HG03066 (cell line): ENCODE measurements at regions not wholly inside any gene's neighbourhood (a gene's known extent, or its start where the extent isn't known, plus 50 kb on each side); places are given as distances from the start of the nearest gene placed in this dataset.

Source experiments
- ATAC-seq: cut with Tn5 transposase; IDR thresholded peaks from one replicate; pipeline ENCODE4 v1.9.1; 2021; ENCODE audit warnings: low read depth; ENCODE audit not compliant: unreplicated experiment

DNA sequence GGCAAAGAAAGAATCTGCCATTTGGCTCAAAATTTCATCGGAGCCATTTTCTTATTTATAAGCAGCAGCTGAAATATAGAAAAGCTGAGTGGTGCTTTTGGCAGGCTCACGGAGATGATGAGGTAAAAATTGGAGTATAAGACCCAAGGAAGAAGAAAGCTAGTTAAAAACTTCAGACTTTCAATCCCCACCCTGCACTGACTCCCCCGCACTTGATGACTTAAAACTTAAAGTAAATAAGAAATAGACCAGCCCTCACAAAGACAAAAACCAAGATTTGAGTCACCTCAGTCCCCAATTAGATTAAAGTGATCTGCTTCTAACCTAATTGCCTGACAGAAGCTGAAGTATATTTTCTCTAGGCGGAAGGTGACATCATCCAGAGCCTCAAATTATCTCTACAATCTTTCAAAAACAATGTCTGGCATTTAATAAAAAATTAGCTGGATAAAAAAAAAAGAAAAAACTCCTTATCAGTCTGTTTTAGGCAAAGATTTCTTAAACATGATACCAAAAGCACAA is 124.0 kb upstream of the PJA2 start:
- ATAC-seq = no peak

DNA sequence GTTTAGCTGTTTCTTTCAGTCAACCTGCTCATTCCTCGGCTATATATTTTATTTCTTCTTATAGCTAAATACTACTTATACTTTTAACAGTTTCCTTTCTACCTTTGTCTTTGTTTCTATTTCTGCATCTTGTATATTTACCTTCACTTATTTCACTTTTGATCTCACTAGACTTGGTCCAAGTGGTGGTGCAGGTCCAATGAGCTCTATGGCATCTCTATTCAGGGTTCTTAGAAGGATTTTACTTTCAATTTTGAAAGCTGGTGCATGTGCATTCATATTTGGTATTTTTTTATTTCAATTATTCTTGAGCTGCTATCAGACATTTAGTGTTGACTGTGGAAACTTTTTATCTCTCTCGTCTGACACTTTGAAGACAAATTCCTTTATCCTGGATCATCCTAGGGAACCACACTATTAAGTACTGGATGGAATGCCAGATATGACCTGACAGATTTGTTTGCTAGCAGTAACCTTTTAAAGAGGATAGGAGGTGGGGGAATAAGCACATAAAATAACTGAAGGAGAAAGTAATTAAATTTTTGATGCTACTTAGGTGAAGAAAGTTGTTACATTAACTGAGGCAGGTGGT is 123.1 kb upstream of the PJA2 start:
- ATAC-seq = no peak

DNA sequence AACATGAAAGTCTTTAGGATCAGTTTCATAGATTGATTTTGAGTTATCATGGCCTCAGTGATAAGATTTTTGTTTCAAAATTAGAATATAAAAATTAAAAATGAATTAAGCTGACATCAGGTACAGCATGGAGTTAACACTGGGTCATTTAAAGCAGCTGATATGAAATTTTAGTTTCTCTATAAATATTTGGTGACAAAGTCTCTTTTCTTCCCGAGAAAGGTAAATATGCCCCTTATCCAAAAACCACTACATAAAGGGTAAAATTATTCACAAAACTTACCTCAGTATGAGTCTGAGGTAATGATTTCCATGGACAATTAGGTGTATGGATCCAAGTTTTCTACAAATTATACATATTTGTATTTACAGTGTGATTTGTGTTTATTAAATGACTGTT is 121.5 kb upstream of the PJA2 start:
- no peak for ATAC-seq

DNA sequence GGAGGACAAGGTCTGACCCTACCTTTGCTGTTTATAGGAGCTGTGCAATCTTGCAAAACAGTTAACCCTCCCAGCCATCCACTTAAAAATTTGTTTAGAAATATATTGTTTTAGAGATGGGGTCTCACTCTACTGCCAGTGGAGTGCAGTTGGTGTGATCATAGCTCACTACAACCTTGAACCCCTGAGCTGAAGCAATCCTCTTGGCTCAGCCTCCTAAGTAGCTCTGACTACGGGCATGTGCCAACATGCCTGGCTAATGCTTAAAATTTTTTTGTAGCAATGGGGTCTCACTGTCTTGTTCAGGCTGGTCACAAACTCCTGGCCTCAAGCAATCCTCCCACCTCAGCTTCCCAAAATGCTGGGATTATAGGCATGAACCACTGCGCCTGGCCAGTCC is 120.2 kb upstream of the PJA2 start:
- no peak for ATAC-seq

GRCh38 chr5:109529520-109529919 is 119.7 kb upstream of the PJA2 start:
- ATAC-seq = no peak

DNA sequence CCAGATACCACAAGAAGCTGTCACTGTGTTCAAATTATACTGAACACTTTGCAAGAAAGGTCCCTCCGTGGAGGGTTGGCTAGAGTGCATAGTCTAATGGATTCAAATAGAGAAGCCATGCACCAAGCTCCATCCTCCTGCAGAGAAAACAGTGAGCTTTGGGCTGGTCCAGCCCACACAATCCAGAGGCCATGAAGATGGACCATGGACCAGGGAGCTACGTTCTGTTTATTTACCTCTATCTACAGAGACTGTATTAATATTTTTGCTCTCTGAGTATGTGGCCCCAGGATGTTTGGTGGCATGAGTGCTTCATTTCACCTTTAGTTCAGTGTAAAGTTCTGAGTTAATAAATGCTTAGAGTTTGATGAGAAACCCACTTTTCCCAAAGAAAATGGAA is 114.8 kb upstream of the PJA2 start:
- no peak for ATAC-seq

DNA sequence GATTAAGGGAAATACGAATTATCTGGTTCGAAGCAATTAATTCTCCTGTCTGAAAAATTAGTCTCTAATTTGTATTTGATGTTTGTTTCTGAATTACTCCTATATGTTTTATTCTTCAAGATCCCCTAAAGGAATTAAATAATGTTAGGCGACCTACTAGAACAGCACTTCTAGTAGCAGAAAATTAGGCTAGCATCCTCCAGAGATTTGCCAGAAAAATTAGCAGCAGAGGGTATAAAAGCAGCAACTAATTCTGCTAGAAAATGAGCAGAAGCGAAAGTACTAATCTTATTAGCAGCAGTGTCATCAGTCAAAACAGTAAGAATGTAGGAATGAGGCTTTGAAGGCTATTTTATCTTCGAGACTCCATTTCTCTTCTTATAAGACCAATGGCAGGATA is 114.3 kb upstream of the PJA2 start:
- no peak for ATAC-seq

- no peak for ATAC-seq
Observed at GRCh38 chr5:109522404-109522803, 112.6 kb upstream of the PJA2 start.

DNA sequence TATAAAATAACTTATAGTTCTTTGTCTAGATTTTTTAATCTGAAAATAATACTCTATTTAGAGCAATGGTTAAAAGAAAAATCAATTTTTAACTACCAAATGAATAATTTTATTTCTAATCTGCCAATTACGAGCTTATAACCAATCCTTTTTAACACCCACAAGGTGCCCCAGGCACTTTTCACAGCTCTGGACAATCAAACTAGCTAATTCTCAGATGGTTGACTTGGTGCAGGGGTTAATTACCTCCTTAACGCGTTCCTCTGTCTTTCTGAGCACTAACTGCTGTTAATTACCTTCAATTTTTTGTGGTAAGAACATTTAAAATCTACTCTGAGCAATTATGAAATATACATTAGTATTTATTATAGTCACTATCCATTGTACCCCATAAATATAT is 109.6 kb upstream of the PJA2 start:
- no peak for ATAC-seq

DNA sequence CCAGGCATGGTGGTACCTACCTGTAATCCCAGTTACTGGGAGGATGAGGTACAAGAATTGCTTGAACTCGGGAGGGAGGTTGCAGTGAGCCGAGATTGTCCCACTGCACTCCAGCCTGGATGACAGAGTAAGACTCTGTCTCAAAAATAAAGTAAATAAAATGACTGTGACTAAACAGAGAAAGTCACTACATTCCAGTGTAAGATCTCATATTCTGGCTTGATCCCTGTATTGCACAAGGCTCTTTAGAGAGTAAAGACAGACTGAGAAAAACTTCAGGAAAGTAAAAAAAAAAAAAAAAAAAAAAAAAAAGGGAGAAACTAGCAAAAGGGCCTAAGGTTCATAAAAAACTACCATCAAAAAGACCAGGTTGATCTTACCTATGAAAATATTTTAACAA is 106.6 kb upstream of the PJA2 start:
- ATAC-seq = no peak

DNA sequence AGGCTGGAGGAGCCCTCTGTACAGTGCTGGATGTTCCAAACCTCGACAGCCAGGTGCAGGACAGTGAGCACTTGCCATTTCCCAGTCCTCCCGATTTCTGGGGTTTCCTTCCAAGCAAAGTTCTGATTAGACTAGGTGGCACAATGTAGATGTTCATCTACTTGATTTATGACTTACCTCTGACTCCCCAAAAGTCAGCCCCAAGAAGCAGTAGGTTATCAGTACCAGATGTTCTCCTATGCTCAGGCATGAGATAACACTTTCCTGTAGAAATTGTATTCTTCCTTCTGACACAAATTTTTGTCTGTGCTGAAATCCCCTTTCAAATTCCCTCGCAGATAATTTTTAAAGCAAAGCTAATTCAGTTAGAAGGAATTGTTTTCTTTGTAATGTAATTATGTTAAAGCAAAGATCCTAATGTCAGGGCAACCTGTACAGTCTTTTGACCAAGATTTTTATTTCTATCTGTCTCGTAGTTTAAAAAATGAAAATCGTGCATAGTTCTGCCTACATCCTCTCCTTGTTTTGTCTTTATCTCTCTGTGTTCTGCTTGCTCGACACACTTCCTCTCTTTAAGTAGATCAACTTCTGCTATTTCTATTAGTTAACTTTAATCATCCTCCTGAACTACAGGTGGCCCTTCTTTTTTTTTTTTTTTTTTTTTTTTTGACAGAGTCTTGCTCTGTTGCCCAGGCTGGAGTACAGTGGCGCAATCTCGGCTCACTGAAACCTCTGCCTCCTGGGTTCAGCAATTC is 102.4 kb upstream of the PJA2 start:
- no peak for ATAC-seq

GRCh38 chr5:109506556-109506955 is 96.8 kb upstream of the PJA2 start:
- no peak for ATAC-seq

GRCh38 chr5:109496112-109496511 is 86.3 kb upstream of the PJA2 start:
- ATAC-seq = no peak

DNA sequence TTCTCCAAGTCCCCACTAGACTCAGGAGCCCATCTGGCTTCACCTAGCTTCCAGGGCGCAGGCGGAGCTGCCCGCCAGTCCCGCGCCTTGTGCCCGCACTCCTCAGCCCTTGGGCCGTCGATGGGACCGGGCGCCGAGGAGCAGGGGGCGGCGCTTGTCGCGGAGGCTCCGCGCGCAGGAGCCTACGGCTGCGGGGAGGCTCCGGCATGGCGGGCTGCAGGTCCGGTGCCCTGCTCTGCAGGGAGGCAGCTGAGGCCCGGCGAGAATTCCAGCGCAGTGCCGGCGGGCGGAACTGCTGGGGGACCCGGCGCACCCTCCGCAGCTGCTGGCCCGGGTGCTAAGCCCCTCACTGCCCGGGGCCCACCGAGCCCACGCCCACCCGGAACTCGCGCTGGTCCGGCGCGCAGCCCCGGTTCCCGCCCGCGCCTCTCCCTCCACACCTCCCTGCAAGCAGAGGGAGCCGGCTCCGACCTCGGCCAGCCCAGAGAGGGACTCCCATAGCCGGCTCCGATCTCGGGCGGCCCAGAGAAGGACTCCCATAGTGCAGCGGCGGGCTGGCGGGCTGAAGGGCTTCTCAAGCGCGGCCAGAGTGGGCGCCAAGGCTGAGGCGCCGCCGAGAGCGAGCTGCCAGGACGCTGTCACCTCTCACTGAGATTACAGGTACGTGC is 78.1 kb upstream of the PJA2 start:
- ATAC-seq = no peak

GRCh38 chr5:109486200-109486804 is 76.5 kb upstream of the PJA2 start:
- ATAC-seq = no peak

GRCh38 chr5:109485030-109485429 is 75.3 kb upstream of the PJA2 start:
- ATAC-seq = no peak

- no peak for ATAC-seq
Observed at GRCh38 chr5:109484597-109484996, 74.8 kb upstream of the PJA2 start.

- ATAC-seq = no peak
Observed at GRCh38 chr5:109483395-109483971, 73.7 kb upstream of the PJA2 start.

GRCh38 chr5:109482748-109483147 is 73.0 kb upstream of the PJA2 start:
- no peak for ATAC-seq

- peak; percentile 66 for ATAC-seq
Observed at GRCh38 chr5:109479260-109479860, 69.6 kb upstream of the PJA2 start.

- ATAC-seq = no peak
Observed at GRCh38 chr5:109478830-109479229, 69.1 kb upstream of the PJA2 start.
